GM12878 (cell line): ENCODE measurements at regions not wholly inside any gene's neighbourhood (a gene's known extent, or its start where the extent isn't known, plus 50 kb on each side); places are given as distances from the start of the nearest gene placed in this dataset.

Source experiments
- ATAC-seq: fragments of 200-7000 bp; cut with Tn5 transposase; 3 replicates; pipeline ENCODE4 v1.9.1; 2020; ENCODE audit warnings: mild to moderate bottlenecking, moderate library complexity
- BruUV-seq: library from RNA; stranded (reverse); fragments of 400-500 nt; replicated peaks from 2 replicates; lab custom pipeline; 2021; lab: Mats Ljungman, UMichigan
- CTCF ChIA-PET: fragments of 300-600 bp; sonication (Branson Sonifier 250); formaldehyde crosslinking; extraction: SDS; loops from one replicate; lab custom pipeline; 2021; ENCODE audit warnings: inconsistent platforms; lab: Yijun Ruan, JAX
- POLR2A ChIA-PET: fragments of 350-600 bp; formaldehyde crosslinking; extraction: SDS; loops from one replicate; lab custom pipeline; 2021; ENCODE audit warnings: inconsistent platforms; lab: Charles Lee
- RAD21 ChIA-PET: fragments of 300-600 bp; sonication (Branson Sonifier 250); formaldehyde crosslinking; loops from one replicate; lab custom pipeline; 2023; ENCODE audit warnings: antibody characterized with exemption; ENCODE audit not compliant: unreplicated experiment; lab: Charles Lee
- SMC1A ChIA-PET: fragments of 300-600 bp; sonication (Branson Sonifier 250); formaldehyde crosslinking; loops from one replicate; lab custom pipeline; 2023; ENCODE audit not compliant: unreplicated experiment, uncharacterized antibody; lab: Charles Lee
- DNase-seq: peaks from one replicate; pipeline ENCODE4 v3.0.0-alpha.2; 2011; ENCODE audit warnings: low read depth, low spot score
- FAIRE-seq: peaks from 3 replicates; lab custom pipeline; 2011; peaks lifted over from hg19 to GRCh38; lab: Jason Lieb, UNC
- H2AFZ ChIP-seq: 2 replicates; pipeline ENCODE4 v1.6.0; 2011; ENCODE audit warnings: low read depth, low read length, control low read depth; ENCODE audit not compliant: control insufficient read depth
- H3K27ac ChIP-seq: 2 replicates; pipeline ENCODE4 v1.5.1; 2011; ENCODE audit warnings: control low read depth; ENCODE audit not compliant: control insufficient read depth, insufficient read depth
- H3K27me3 ChIP-seq, 2 experiments: replicated peaks in 1 of 2; 2 replicates each; pipeline versions ENCODE4 v1.6.0 to v1.6.1; 2011; ENCODE audit warnings: low read length in 1 of 2; ENCODE audit not compliant: control insufficient read depth in 2 of 2, insufficient read depth in 2 of 2
- H3K36me3 ChIP-seq, 2 experiments: 2 replicates each; pipeline ENCODE4 v1.5.1; 2011; ENCODE audit warnings: low read length in 1 of 2; ENCODE audit not compliant: control insufficient read depth in 2 of 2, insufficient read depth in 2 of 2
- H3K4me1 ChIP-seq: 2 replicates; pipeline ENCODE4 v1.6.1; 2011; ENCODE audit warnings: mild to moderate bottlenecking, low read length, moderate library complexity, mixed read lengths; ENCODE audit not compliant: control insufficient read depth, insufficient read depth
- H3K4me2 ChIP-seq: 2 replicates; pipeline ENCODE4 v1.6.0; 2011; ENCODE audit warnings: control low read depth; ENCODE audit not compliant: control insufficient read depth, insufficient read depth
- H3K4me3 ChIP-seq: fragments of 200-600 bp; sonication (generic); 2 replicates; pipeline ENCODE4 v1.5.1; 2016
- H3K79me2 ChIP-seq: 2 replicates; pipeline ENCODE4 v1.6.0; 2011; ENCODE audit warnings: low read length; ENCODE audit not compliant: control insufficient read depth, insufficient read depth
- H3K9ac ChIP-seq: 2 replicates; pipeline ENCODE4 v1.8.0; 2011; ENCODE audit warnings: low read length, control low read depth, mixed read lengths; ENCODE audit not compliant: control insufficient read depth, insufficient read depth
- H3K9me3 ChIP-seq: replicated peaks from 3 replicates; pipeline ENCODE4 v1.5.1; 2011; ENCODE audit warnings: mild to moderate bottlenecking, low read length; ENCODE audit not compliant: control insufficient read depth, insufficient read depth
- H4K20me1 ChIP-seq: 2 replicates; pipeline ENCODE4 v1.6.0; 2011; ENCODE audit not compliant: control insufficient read depth, insufficient read depth
- CBFB ChIP-seq: IDR thresholded peaks from 2 replicates; pipeline ENCODE4 v1.6.1; 2016; ENCODE audit warnings: antibody characterized with exemption, low read depth
- ETV6 ChIP-seq, 2 experiments: fragments of 450-650 bp in 1 of 2; IDR thresholded peaks in 1 of 2; conservative IDR thresholded peaks in 1 of 2; 2 replicates each; pipeline ENCODE4 v1.6.1; 2014; ENCODE audit warnings: antibody characterized with exemption in 1 of 2, borderline replicate concordance in 1 of 2, low read depth in 1 of 2, mild to moderate bottlenecking in 1 of 2, moderate library complexity in 1 of 2
- HCFC1 ChIP-seq: fragments of 150-350 bp; IDR thresholded peaks from 2 replicates; pipeline ENCODE4 v1.6.1; 2014; ENCODE audit warnings: low read length
- RFX5 ChIP-seq: IDR thresholded peaks from 2 replicates; pipeline ENCODE4 v1.6.1; 2011; ENCODE audit warnings: low read depth, low read length, improper control_type of control experiment
- SP1 ChIP-seq: IDR thresholded peaks from one replicate; pipeline ENCODE4 v1.6.1; 2011; ENCODE audit warnings: low read depth, low read length
- WGBS: methylation state at CpG from one replicate; pipeline ENCODE4 v1.1.6; 2016; ENCODE audit warnings: low lambda C conversion rate; ENCODE audit not compliant: insufficient replicate concordance, insufficient coverage; ENCODE audit errors: missing lambda C conversion rate; 5-methylcytosine and 5-hydroxymethylcytosine counted together
- in situ Hi-C: fragments of 300-500 bp; cut with MboI; formaldehyde crosslinking; loops from 9 replicates; pipeline ENCODE4 v1.14.3; 2018; ENCODE audit warnings: mixed read lengths
- intact Hi-C: fragments of 100-400 bp; cut with micrococcal nuclease; formaldehyde crosslinking; loops from one replicate; pipeline ENCODE4 v1.14.2; 2022; ENCODE audit not compliant: unreplicated experiment
- TF ChIP-seq, protein P1 (sequence below): fragments of 150-350 bp; IDR thresholded peaks from 2 replicates; pipeline ENCODE4 v1.6.1; 2016; ENCODE audit warnings: low read depth, low read length
- TF ChIP-seq, protein P2 (sequence below): fragments of 450-650 bp; IDR thresholded peaks from 2 replicates; pipeline ENCODE4 v1.6.1; 2018; ENCODE audit warnings: mild to moderate bottlenecking, low read depth, moderate library complexity; ENCODE audit not compliant: partially characterized antibody
- TF ChIP-seq, protein P3 (sequence below): fragments of 450-650 bp; IDR thresholded peaks from 2 replicates; pipeline ENCODE4 v1.6.1; 2017; ENCODE audit warnings: mild to moderate bottlenecking
- TF ChIP-seq, protein P4 (sequence below): IDR thresholded peaks from 2 replicates; pipeline ENCODE4 v1.6.1; 2012; ENCODE audit warnings: low read depth, low read length, improper control_type of control experiment

DNA sequence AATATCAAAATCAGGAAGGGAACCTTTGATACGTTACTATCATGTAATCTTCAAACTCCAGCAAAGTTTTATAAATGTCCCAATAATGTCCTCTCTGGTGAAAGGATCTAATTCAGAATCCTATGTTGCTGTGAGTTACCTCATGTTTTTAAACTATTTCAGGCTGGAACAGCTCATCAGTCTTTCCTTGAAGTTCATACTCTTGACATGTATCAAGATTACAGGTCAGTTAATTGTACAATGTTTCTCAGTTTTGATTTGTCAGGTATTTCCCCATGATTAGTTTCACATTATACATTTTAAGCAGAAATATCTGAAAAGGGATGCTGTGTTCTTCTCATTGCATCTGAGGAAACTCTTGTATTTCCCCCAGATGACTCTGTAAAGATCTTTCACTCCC is 136.5 kb upstream of the HS3ST1 start:
- ATAC-seq (peak; percentile 56), FAIRE-seq (peak; percentile 38), DNase-seq (no peak)
- no peaks in the 10 kb centered on the region for H3K79me2 ChIP-seq
- no peaks in the 10 kb centered on the region for H3K4me1 ChIP-seq
- 0% methylated on average over 1 of the region's 1 CpG for WGBS
- TF ChIP-seq, protein P1, sequence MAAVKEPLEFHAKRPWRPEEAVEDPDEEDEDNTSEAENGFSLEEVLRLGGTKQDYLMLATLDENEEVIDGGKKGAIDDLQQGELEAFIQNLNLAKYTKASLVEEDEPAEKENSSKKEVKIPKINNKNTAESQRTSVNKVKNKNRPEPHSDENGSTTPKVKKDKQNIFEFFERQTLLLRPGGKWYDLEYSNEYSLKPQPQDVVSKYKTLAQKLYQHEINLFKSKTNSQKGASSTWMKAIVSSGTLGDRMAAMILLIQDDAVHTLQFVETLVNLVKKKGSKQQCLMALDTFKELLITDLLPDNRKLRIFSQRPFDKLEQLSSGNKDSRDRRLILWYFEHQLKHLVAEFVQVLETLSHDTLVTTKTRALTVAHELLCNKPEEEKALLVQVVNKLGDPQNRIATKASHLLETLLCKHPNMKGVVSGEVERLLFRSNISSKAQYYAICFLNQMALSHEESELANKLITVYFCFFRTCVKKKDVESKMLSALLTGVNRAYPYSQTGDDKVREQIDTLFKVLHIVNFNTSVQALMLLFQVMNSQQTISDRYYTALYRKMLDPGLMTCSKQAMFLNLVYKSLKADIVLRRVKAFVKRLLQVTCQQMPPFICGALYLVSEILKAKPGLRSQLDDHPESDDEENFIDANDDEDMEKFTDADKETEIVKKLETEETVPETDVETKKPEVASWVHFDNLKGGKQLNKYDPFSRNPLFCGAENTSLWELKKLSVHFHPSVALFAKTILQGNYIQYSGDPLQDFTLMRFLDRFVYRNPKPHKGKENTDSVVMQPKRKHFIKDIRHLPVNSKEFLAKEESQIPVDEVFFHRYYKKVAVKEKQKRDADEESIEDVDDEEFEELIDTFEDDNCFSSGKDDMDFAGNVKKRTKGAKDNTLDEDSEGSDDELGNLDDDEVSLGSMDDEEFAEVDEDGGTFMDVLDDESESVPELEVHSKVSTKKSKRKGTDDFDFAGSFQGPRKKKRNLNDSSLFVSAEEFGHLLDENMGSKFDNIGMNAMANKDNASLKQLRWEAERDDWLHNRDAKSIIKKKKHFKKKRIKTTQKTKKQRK, result no peak
- TF ChIP-seq ETV6 (conservative IDR thresholded peaks at IDR 0.05 in 1 of 2, IDR thresholded peaks at IDR 0.05 in 1 of 2; ENCODE audit: borderline replicate concordance in 1 of 2, low read depth in 1 of 2), result no peak
- TF ChIP-seq, protein P2, sequence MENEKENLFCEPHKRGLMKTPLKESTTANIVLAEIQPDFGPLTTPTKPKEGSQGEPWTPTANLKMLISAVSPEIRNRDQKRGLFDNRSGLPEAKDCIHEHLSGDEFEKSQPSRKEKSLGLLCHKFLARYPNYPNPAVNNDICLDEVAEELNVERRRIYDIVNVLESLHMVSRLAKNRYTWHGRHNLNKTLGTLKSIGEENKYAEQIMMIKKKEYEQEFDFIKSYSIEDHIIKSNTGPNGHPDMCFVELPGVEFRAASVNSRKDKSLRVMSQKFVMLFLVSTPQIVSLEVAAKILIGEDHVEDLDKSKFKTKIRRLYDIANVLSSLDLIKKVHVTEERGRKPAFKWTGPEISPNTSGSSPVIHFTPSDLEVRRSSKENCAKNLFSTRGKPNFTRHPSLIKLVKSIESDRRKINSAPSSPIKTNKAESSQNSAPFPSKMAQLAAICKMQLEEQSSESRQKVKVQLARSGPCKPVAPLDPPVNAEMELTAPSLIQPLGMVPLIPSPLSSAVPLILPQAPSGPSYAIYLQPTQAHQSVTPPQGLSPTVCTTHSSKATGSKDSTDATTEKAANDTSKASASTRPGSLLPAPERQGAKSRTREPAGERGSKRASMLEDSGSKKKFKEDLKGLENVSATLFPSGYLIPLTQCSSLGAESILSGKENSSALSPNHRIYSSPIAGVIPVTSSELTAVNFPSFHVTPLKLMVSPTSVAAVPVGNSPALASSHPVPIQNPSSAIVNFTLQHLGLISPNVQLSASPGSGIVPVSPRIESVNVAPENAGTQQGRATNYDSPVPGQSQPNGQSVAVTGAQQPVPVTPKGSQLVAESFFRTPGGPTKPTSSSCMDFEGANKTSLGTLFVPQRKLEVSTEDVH, result no peak
- TF ChIP-seq CBFB, result no peak
- no peak for TF ChIP-seq HCFC1
- TF ChIP-seq SP1, result no peak
- TF ChIP-seq, protein P3, sequence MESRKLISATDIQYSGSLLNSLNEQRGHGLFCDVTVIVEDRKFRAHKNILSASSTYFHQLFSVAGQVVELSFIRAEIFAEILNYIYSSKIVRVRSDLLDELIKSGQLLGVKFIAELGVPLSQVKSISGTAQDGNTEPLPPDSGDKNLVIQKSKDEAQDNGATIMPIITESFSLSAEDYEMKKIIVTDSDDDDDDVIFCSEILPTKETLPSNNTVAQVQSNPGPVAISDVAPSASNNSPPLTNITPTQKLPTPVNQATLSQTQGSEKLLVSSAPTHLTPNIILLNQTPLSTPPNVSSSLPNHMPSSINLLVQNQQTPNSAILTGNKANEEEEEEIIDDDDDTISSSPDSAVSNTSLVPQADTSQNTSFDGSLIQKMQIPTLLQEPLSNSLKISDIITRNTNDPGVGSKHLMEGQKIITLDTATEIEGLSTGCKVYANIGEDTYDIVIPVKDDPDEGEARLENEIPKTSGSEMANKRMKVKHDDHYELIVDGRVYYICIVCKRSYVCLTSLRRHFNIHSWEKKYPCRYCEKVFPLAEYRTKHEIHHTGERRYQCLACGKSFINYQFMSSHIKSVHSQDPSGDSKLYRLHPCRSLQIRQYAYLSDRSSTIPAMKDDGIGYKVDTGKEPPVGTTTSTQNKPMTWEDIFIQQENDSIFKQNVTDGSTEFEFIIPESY, result no peak
- TF ChIP-seq, protein P4, sequence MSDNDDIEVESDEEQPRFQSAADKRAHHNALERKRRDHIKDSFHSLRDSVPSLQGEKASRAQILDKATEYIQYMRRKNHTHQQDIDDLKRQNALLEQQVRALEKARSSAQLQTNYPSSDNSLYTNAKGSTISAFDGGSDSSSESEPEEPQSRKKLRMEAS, result no peak
- TF ChIP-seq RFX5, result no peak
- no peak overlapping the region for H2AFZ ChIP-seq
- intact Hi-C loops, result no loop called here
- RAD21 ChIA-PET, result interaction anchor here (1.1 kb wide), 1 partner anchor 891 kb away, joined by 3 read pairs; no protein-coding TSS in a partner anchor
- CTCF ChIA-PET, result no interaction called here
- POLR2A ChIA-PET, result interaction anchor here (0.7 kb wide), 1 partner anchor 23 kb away, joined by 3 read pairs; no protein-coding TSS in a partner anchor
- H3K27ac ChIP-seq, result no peak overlapping the region
- H3K4me3 ChIP-seq, result no peak overlapping the region
- H3K9me3 ChIP-seq, result no peaks in the 10 kb centered on the region
- no peak overlapping the region for H3K9ac ChIP-seq
- no peak overlapping the region for H3K4me2 ChIP-seq
- H3K36me3 ChIP-seq, result no peaks in the 10 kb centered on the region
- no TSS peak for BruUV-seq
- H4K20me1 ChIP-seq, result no peaks in the 10 kb centered on the region
- SMC1A ChIA-PET, result interaction anchor here (0.6 to 1.0 kb wide), 4 partner anchors 21 to 818 kb away, joined by 3 read pairs; no protein-coding TSS in a partner anchor
- in situ Hi-C loops, result no loop called here
- H3K27me3 ChIP-seq, result no peaks in the 10 kb centered on the region
